ENCODE measurements at regions not wholly inside any gene's neighbourhood (a gene's known extent, or its start where the extent isn't known, plus 50 kb on each side); places are given as distances from the start of the nearest gene placed in this dataset.

- Histone ChIP-seq H2AFZ (ENCODE audit: low read depth, low read length) (no peak overlapping the region), H3K27ac (ENCODE audit: low read length) (no peak overlapping the region), H3K4me2 (ENCODE audit: insufficient read depth, low read length) (no peak overlapping the region), H3K27me3 (ENCODE audit: insufficient read depth, low read length, poor library complexity) (no peaks in the 10 kb centered on the region), H3K4me1 (ENCODE audit: insufficient read depth, low read length) (no peaks in the 10 kb centered on the region), H3K9ac (ENCODE audit: low read depth, low read length) (no peak overlapping the region), H4K20me1 (ENCODE audit: insufficient read depth, low read length) (no peaks in the 10 kb centered on the region), H3K36me3 (ENCODE audit: insufficient read depth, low read length) (no peaks in the 10 kb centered on the region), H3K9me3 (ENCODE audit: insufficient read depth, low read length, severe bottlenecking) (no peaks in the 10 kb centered on the region), H3K79me2 (ENCODE audit: insufficient read depth, low read length) (no peaks in the 10 kb centered on the region), H3K4me3 (ENCODE audit: low read depth in 1 of 2, low read length in 2 of 2) (no peak overlapping the region)
- TF ChIP-seq CTCF (IDR thresholded peaks at IDR 0.05; ENCODE audit: borderline replicate concordance, extremely low read depth, low read length, poor library complexity, severe bottlenecking) (no peak), EZH2 (IDR thresholded peaks at IDR 0.05; ENCODE audit: borderline replicate concordance, low read depth, low read length, severe bottlenecking) (no peak)
- no peak for DNase-seq
- no peak for ATAC-seq (ENCODE audit: insufficient read depth, low read depth)
Observed at GRCh38 chr2:6025391-6025790, 333.2 kb downstream of the SOX11 start.

GRCh38 chr2:6027066-6027465 lies 334.9 kb downstream of the SOX11 start:
- H3K27me3 ChIP-seq (ENCODE audit: insufficient read depth, low read length, poor library complexity): no peaks in the 10 kb centered on the region
- H3K9ac ChIP-seq (ENCODE audit: low read depth, low read length): no peak overlapping the region
- H4K20me1 ChIP-seq (ENCODE audit: insufficient read depth, low read length): no peaks in the 10 kb centered on the region
- H3K79me2 ChIP-seq (ENCODE audit: insufficient read depth, low read length): no peaks in the 10 kb centered on the region
- H3K9me3 ChIP-seq (ENCODE audit: insufficient read depth, low read length, severe bottlenecking): no peaks in the 10 kb centered on the region
- H3K4me1 ChIP-seq (ENCODE audit: insufficient read depth, low read length): no peaks in the 10 kb centered on the region
- H3K36me3 ChIP-seq (ENCODE audit: insufficient read depth, low read length): no peaks in the 10 kb centered on the region
- H3K27ac ChIP-seq (ENCODE audit: low read length): no peak overlapping the region
- TF ChIP-seq EZH2 (IDR thresholded peaks at IDR 0.05; ENCODE audit: borderline replicate concordance, low read depth, low read length, severe bottlenecking): no peak
- TF ChIP-seq CTCF (IDR thresholded peaks at IDR 0.05; ENCODE audit: borderline replicate concordance, extremely low read depth, low read length, poor library complexity, severe bottlenecking): no peak
- ATAC-seq (ENCODE audit: insufficient read depth, low read depth) (no peak), DNase-seq (no peak)
- no peak overlapping the region for H3K4me3 ChIP-seq (ENCODE audit: low read depth in 1 of 2, low read length in 2 of 2)
- H3K4me2 ChIP-seq (ENCODE audit: insufficient read depth, low read length): no peak overlapping the region
- H2AFZ ChIP-seq (ENCODE audit: low read depth, low read length): no peak overlapping the region

GRCh38 chr2:6031200-6031867 lies 339.1 kb downstream of the SOX11 start:
- no peak overlapping the region for H3K4me2 ChIP-seq (ENCODE audit: insufficient read depth, low read length)
- no peaks in the 10 kb centered on the region for H3K36me3 ChIP-seq (ENCODE audit: insufficient read depth, low read length)
- H3K9me3 ChIP-seq (ENCODE audit: insufficient read depth, low read length, severe bottlenecking): no peaks in the 10 kb centered on the region
- H3K4me1 ChIP-seq (ENCODE audit: insufficient read depth, low read length): no peaks in the 10 kb centered on the region
- no peaks in the 10 kb centered on the region for H4K20me1 ChIP-seq (ENCODE audit: insufficient read depth, low read length)
- DNase-seq: no peak
- no peaks in the 10 kb centered on the region for H3K79me2 ChIP-seq (ENCODE audit: insufficient read depth, low read length)
- no peaks in the 10 kb centered on the region for H3K27me3 ChIP-seq (ENCODE audit: insufficient read depth, low read length, poor library complexity)
- ATAC-seq (ENCODE audit: insufficient read depth, low read depth): no peak
- no peak overlapping the region for H2AFZ ChIP-seq (ENCODE audit: low read depth, low read length)
- H3K27ac ChIP-seq (ENCODE audit: low read length): no peak overlapping the region
- H3K9ac ChIP-seq (ENCODE audit: low read depth, low read length): no peak overlapping the region
- no peak for TF ChIP-seq CTCF (IDR thresholded peaks at IDR 0.05; ENCODE audit: borderline replicate concordance, extremely low read depth, low read length, poor library complexity, severe bottlenecking)
- TF ChIP-seq EZH2 (IDR thresholded peaks at IDR 0.05; ENCODE audit: borderline replicate concordance, low read depth, low read length, severe bottlenecking): no peak
- no peak overlapping the region for H3K4me3 ChIP-seq (ENCODE audit: low read depth in 1 of 2, low read length in 2 of 2)
